Neural progenitor cell (in vitro differentiated cells): ENCODE measurements at regions not wholly inside any gene's neighbourhood (a gene's known extent, or its start where the extent isn't known, plus 50 kb on each side); places are given as distances from the start of the nearest gene placed in this dataset.
"Not testable (repeated sequence)": the region's sequence is repeated elsewhere in the genome, so short reads cannot be mapped to it uniquely, and the experiment has no call there.

ENCODE experiments used
- DNase-seq: peaks from one replicate; pipeline ENCODE4 v3.0.0-alpha.2; 2016; ENCODE audit warnings: low spot score
- H2AFZ ChIP-seq: fragments of 200-600 bp; sonication (generic); replicated peaks from 2 replicates; pipeline ENCODE4 v1.6.1; 2016; ENCODE audit warnings: antibody characterized with exemption
- H3F3A ChIP-seq: fragments of 200-600 bp; sonication (generic); 2 replicates; pipeline ENCODE4 v1.6.1; 2016; ENCODE audit warnings: antibody characterized with exemption, low read depth
- H3K27ac ChIP-seq: fragments of 200-600 bp; sonication (generic); 2 replicates; pipeline ENCODE4 v1.5.1; 2016; ENCODE audit warnings: mild to moderate bottlenecking
- H3K27me3 ChIP-seq: fragments of 200-600 bp; sonication (generic); 2 replicates; pipeline ENCODE4 v1.6.1; 2016; ENCODE audit warnings: mild to moderate bottlenecking, moderate library complexity
- H3K36me3 ChIP-seq: fragments of 200-600 bp; sonication (generic); 2 replicates; pipeline ENCODE4 v1.5.1; 2016
- H3K4me1 ChIP-seq: fragments of 200-600 bp; sonication (generic); 2 replicates; pipeline ENCODE4 v1.6.1; 2016; ENCODE audit warnings: mixed run types
- H3K4me2 ChIP-seq: fragments of 200-600 bp; sonication (generic); 2 replicates; pipeline ENCODE4 v1.6.1; 2016
- H3K4me3 ChIP-seq: fragments of 200-600 bp; sonication (generic); 2 replicates; pipeline ENCODE4 v1.5.1; 2016
- H3K79me2 ChIP-seq: fragments of 200-600 bp; sonication (generic); 2 replicates; pipeline ENCODE4 v1.6.1; 2016; ENCODE audit warnings: low read depth
- H3K9ac ChIP-seq: fragments of 200-600 bp; sonication (generic); 2 replicates; pipeline ENCODE4 v1.6.1; 2016
- H3K9me3 ChIP-seq: fragments of 200-600 bp; sonication (generic); 2 replicates; pipeline ENCODE4 v1.5.1; 2016; ENCODE audit warnings: low read depth
- H4K20me1 ChIP-seq: fragments of 200-600 bp; sonication (generic); 2 replicates; pipeline ENCODE4 v1.6.1; 2016; ENCODE audit warnings: low read depth
- H3K27ac Mint-ChIP-seq: 3 replicates; pipeline ENCODE4 v1.8.0; 2021; ENCODE audit warnings: mixed read lengths
- H3K27me3 Mint-ChIP-seq: 2 replicates; pipeline ENCODE4 v1.8.0; 2022; ENCODE audit warnings: low read depth, mild to moderate bottlenecking, inconsistent platforms, moderate library complexity, mixed read lengths; ENCODE audit not compliant: insufficient read depth
- H3K36me3 Mint-ChIP-seq: 3 replicates; pipeline ENCODE4 v1.8.0; 2021; ENCODE audit warnings: mixed read lengths
- H3K4me1 Mint-ChIP-seq: 3 replicates; pipeline ENCODE4 v1.8.0; 2021; ENCODE audit warnings: mixed read lengths
- H3K4me3 Mint-ChIP-seq: 3 replicates; pipeline ENCODE4 v1.8.0; 2021; ENCODE audit warnings: mild to moderate bottlenecking, moderate library complexity, mixed read lengths
- H3K9me3 Mint-ChIP-seq: 3 replicates; pipeline ENCODE4 v1.8.0; 2020; ENCODE audit warnings: mixed read lengths
- CTCF ChIP-seq: fragments of 200-600 bp; sonication (generic); IDR thresholded peaks from 2 replicates; pipeline ENCODE4 v1.5.1; 2017; ENCODE audit warnings: antibody characterized with exemption, mild to moderate bottlenecking
- EZH2 ChIP-seq: fragments of 200-600 bp; sonication (generic); IDR thresholded peaks from 2 replicates; pipeline ENCODE4 v1.6.1; 2017; ENCODE audit warnings: antibody characterized with exemption, mild to moderate bottlenecking, moderate library complexity
- EZH2phosphoT487 ChIP-seq: fragments of 200-600 bp; sonication (generic); IDR thresholded peaks from 2 replicates; pipeline ENCODE4 v1.6.1; 2017; ENCODE audit warnings: antibody characterized with exemption

- no peak for DNase-seq
- no peaks in the 10 kb centered on the region for H3K27me3 ChIP-seq
- no peaks in the 10 kb centered on the region for H3K4me1 ChIP-seq
- H3K9me3 Mint-ChIP-seq, result no peaks in the 10 kb centered on the region
- no peak overlapping the region for H2AFZ ChIP-seq
- TF ChIP-seq EZH2, result no peak
- no peak for TF ChIP-seq CTCF
- TF ChIP-seq EZH2phosphoT487, result no peak
- H3K36me3 ChIP-seq, result no peaks in the 10 kb centered on the region
- H3K79me2 ChIP-seq, result no peaks in the 10 kb centered on the region
- H3K27ac Mint-ChIP-seq, result no peak overlapping the region
- H3K9ac ChIP-seq, result no peak overlapping the region
- no peaks in the 10 kb centered on the region for H3F3A ChIP-seq
- no peak overlapping the region for H3K4me2 ChIP-seq
- H3K27ac ChIP-seq, result no peak overlapping the region
- no peaks in the 10 kb centered on the region for H3K36me3 Mint-ChIP-seq
- H3K4me3 Mint-ChIP-seq, result no peak overlapping the region
- no peak overlapping the region for H3K4me3 ChIP-seq
- H3K27me3 Mint-ChIP-seq, result no peaks in the 10 kb centered on the region
- no peaks in the 10 kb centered on the region for H4K20me1 ChIP-seq
- no peaks in the 10 kb centered on the region for H3K9me3 ChIP-seq
- peaks cover 3% of the 10 kb centered on the region for H3K4me1 Mint-ChIP-seq
These were observed 170.5 kb downstream of the IPO8 start for GRCh38 chr12:30525171-30525570.

- H3K9ac ChIP-seq, H3K36me3 Mint-ChIP-seq, DNase-seq, H3K4me3 ChIP-seq, H3K36me3 ChIP-seq, H3F3A ChIP-seq, H3K4me2 ChIP-seq, H3K27me3 ChIP-seq, H4K20me1 ChIP-seq, H3K4me1 ChIP-seq, H3K27ac Mint-ChIP-seq, H3K4me3 Mint-ChIP-seq, H2AFZ ChIP-seq, H3K4me1 Mint-ChIP-seq, H3K79me2 ChIP-seq, H3K9me3 Mint-ChIP-seq, H3K27ac ChIP-seq, H3K9me3 ChIP-seq, H3K27me3 Mint-ChIP-seq: not testable (repeated sequence)
These were observed 175.4 kb downstream of the IPO8 start for GRCh38 chr12:30520285-30520684.

- no peaks in the 10 kb centered on the region for H3K36me3 ChIP-seq
- H3K9me3 ChIP-seq, result no peaks in the 10 kb centered on the region
- peaks cover 4% of the 10 kb centered on the region for H3K4me1 Mint-ChIP-seq
- no peak overlapping the region for H3K9ac ChIP-seq
- H4K20me1 ChIP-seq, result no peaks in the 10 kb centered on the region
- no peaks in the 10 kb centered on the region for H3K27me3 ChIP-seq
- TF ChIP-seq EZH2phosphoT487, result no peak
- no peak for TF ChIP-seq EZH2
- no peak for TF ChIP-seq CTCF
- H2AFZ ChIP-seq, result no peak overlapping the region
- H3K4me2 ChIP-seq, result no peak overlapping the region
- no peak overlapping the region for H3K4me3 Mint-ChIP-seq
- H3K4me3 ChIP-seq, result no peak overlapping the region
- DNase-seq, result no peak
- H3F3A ChIP-seq, result no peaks in the 10 kb centered on the region
- no peaks in the 10 kb centered on the region for H3K79me2 ChIP-seq
- H3K9me3 Mint-ChIP-seq, result no peaks in the 10 kb centered on the region
- peaks cover 3% of the 10 kb centered on the region for H3K27me3 Mint-ChIP-seq
- H3K4me1 ChIP-seq, result peaks cover 8% of the 10 kb centered on the region
- H3K27ac Mint-ChIP-seq, result no peak overlapping the region
- H3K27ac ChIP-seq, result no peak overlapping the region
- H3K36me3 Mint-ChIP-seq, result no peaks in the 10 kb centered on the region
These were observed 176.1 kb downstream of the IPO8 start for GRCh38 chr12:30519535-30519934.

- DNase-seq, result no peak
- H3K36me3 Mint-ChIP-seq, result no peaks in the 10 kb centered on the region
- Histone ChIP-seq H3K36me3 (no peaks in the 10 kb centered on the region), H3K27me3 (no peaks in the 10 kb centered on the region), H3K4me3 (no peak overlapping the region), H3K4me1 (peaks cover 21% of the 10 kb centered on the region), H3K4me2 (no peak overlapping the region), H4K20me1 (no peaks in the 10 kb centered on the region), H3K79me2 (no peaks in the 10 kb centered on the region), H2AFZ (no peak overlapping the region), H3K9ac (no peak overlapping the region), H3K27ac (no peak overlapping the region), H3K9me3 (no peaks in the 10 kb centered on the region), H3F3A (no peaks in the 10 kb centered on the region)
- no peaks in the 10 kb centered on the region for H3K9me3 Mint-ChIP-seq
- H3K4me1 Mint-ChIP-seq, result peaks cover 14% of the 10 kb centered on the region
- H3K27me3 Mint-ChIP-seq, result peaks cover 7% of the 10 kb centered on the region
- TF ChIP-seq EZH2phosphoT487 (no peak), CTCF (no peak), EZH2 (no peak)
- no peak overlapping the region for H3K4me3 Mint-ChIP-seq
- H3K27ac Mint-ChIP-seq, result no peak overlapping the region
These were observed 178.3 kb downstream of the IPO8 start for GRCh38 chr12:30517320-30517719.
